NCI-H774 (cell line): ENCODE measurements at regions not wholly inside any gene's neighbourhood (a gene's known extent, or its start where the extent isn't known, plus 50 kb on each side); places are given as distances from the start of the nearest gene placed in this dataset.

Experiments
- DNase-seq: peaks from one replicate; lab custom pipeline; 2025; lab: John Stamatoyannopoulos, UW

DNA sequence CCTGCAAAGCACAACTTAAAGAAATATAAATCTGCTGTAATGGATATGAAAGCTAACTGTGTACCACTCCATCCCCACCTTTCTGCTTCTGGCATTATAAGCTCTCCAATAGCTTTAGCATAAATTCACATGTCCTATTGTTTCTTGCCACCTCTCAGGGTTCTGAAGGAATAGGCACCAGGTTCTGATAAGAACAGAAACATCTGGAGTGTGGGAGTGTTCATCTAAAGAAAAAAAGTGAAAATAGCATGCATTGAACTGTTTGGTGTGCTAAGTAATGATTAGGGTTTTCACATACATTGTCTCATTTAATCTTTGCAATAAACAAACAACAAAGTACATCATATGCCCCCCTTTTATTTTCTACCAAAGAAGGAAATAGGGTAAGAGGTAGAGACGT is 72.3 kb downstream of the FAM76B start:
- no peak for DNase-seq

DNA sequence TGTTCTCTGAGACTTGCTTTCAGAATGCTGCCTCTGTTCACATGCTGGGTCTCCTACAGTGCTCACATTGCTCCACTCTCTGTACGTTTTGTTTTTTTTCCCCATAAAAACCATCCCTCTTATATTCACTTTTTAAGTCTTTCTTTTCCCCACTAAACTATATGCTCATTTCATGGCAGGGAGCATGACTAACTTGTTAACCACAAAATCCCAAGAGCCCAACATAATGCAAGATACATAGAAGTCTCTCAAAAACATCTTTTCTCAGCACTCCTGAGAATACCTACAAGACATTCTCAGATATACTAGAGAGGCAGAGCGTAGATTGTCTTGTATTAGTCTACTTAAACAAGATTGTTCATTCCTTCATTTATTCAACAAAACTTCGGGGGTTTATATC is 73.3 kb downstream of the FAM76B start:
- DNase-seq: no peak

DNA sequence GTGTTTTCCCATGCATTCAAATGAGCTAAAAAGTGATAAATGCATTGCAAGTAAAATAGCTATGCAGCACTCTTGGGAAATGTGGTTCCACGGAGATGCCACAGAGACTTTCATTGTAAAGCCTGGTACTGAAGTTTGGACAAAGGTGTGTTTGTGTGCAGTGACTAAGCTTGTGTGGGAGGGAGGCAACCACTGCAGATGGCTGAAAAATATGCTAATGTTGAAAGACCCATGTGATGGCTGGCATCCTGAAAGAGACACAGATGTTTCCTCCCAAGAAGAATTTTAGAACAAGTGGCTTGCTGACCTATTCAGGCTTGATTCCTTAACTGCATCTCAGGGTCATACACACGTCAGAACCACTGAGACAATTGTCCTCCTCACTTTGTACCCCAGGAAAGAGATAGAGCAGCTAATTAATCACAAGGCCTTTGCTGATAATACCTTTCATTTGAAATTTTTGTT is 73.8 kb downstream of the FAM76B start:
- DNase-seq: no peak

DNA sequence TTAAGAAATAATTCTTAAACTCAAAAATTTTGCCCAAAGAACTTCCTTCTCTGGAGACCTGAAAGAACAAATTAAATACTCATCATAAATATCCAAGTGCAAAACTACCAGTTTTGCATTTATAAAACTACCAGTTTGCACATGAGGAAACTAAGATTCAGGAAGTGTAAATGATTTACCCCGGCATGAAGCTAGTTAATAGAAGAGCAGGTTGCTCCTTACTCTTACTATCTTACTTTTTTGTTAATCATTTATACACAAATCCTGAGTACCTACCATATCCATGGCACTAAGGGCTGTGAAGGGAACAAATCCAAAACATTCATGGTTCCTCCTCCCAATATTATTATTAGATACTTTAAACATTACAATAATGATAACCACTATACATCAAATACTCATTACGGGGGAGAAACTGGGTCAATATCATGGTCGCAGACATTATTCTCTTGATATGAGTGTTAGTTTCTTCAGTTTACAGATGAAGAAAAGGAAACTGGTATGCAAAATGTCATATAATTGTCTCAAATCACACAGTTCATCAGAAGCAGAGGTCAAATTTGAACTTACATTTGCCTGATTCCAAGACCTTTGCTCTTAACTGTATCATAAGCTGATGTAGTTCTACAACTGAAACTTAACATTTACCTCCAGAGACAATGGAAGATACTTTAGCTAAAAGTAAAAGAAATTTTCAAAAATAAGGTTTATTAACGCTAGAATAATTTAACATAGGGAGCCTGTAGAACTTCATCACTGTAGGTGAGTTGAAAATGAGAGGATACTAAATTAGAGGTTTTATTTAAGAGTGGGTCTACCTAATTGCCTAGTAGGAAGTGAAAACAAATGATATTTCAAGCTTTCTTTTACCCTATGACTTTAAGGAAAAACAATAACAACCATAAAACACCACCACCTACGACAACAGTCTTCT is 74.5 kb downstream of the FAM76B start:
- DNase-seq: no peak

DNA sequence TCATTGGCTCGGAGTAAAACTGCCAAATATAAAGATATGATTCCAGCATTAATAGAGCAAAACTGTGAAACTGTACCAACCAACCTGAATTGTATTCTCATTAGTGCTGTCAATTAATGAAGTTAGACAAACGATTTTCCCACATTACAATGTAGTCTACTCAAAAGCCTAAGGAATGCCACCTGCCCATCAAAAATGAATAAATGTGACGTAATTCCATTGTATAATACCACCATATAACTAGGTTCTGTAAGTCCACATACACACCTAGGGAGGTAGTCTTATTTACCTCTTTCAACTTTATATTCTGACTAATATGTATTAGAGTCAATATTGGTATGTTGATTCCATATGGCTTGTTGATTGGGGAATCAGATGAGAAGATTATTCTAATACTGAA is 76.2 kb downstream of the FAM76B start:
- no peak for DNase-seq

DNA sequence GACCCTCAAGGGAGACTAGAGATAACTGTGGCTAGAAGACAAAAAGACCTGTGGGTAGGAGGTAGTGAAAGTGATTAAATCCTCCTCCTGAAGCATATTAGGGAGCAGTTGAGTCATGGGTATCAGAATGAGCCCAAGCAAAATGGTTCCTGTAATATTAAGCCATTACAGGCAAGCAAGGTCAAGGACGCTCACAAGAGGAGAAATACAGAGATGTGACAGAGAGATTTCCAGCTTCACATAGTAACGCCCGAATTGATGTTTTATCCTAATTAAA is 77.7 kb downstream of the FAM76B start:
- DNase-seq: no peak

DNA sequence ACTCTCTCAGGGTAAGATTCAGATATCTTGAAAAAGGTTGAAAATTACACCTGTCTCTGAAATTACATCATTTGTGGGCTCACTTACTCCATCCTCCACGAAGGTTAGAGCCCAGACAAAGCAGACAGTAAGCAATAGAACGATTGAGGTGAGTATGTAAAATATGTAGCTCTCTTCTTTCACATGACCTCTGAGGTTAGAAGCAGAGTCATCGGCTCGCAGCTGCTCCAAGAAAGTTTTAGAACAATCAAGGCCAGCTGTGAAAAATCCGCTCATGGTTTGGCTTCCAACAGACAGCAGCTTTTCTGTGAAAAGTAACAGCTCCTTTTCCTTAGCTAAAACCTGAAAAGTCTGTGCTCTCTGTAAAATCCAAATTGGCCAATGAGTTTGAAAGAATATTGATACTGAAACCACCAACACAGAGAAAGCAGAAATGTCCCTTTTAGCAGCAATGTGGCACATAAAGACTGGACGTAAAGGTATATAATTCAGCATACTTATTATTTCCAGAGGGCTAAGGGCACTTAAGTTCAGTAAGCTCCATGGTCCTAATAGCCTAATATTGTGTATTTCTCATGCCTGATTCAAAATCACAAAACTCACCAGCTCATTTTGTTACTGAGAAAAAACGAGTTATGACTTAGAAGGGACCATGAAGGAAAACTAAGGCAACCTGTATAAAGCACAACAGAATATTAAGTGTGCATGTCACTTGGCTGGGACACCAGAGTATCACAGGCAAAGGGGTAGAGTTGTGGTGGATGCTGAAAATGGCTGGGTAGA is 78.2 kb downstream of the FAM76B start:
- no peak for DNase-seq

DNA sequence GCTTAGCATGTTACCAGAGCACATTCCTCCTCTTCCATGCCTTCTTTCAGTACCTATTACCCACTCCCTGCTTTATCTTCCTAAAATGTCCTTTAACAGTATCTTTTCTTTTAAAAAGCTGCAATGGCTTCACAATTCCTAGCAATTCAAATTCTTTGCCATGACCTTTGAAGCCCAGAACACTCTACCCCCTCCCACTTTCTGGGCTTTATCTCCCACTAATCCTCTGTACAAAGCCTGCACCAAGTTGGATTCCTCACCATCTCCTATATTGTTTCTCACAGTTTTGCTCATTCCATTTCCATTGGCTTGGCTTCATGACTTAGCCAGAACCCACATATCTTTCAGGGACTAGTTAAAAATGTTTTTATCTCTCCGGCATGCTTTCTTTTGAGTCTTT is 80.9 kb downstream of the FAM76B start:
- DNase-seq: no peak

DNA sequence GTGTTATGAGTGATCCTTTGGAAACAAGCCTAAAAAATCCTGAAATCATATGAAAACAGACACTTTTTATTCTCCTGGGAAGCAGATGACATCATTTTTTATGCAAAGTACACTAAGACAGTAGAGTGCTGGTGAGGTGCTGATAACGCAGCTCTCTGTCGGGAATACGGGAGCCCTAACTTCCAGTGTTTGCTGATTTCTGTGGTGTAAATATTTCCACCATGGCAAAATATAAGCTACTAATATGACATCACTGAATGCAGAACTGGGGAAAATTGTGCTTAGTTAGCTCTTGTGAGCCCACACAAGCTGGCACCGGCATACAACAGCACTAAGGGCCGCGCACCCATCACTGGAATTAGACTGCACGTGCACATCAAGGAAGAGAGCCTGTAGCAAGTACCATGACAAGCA is 82.6 kb downstream of the FAM76B start:
- no peak for DNase-seq

DNA sequence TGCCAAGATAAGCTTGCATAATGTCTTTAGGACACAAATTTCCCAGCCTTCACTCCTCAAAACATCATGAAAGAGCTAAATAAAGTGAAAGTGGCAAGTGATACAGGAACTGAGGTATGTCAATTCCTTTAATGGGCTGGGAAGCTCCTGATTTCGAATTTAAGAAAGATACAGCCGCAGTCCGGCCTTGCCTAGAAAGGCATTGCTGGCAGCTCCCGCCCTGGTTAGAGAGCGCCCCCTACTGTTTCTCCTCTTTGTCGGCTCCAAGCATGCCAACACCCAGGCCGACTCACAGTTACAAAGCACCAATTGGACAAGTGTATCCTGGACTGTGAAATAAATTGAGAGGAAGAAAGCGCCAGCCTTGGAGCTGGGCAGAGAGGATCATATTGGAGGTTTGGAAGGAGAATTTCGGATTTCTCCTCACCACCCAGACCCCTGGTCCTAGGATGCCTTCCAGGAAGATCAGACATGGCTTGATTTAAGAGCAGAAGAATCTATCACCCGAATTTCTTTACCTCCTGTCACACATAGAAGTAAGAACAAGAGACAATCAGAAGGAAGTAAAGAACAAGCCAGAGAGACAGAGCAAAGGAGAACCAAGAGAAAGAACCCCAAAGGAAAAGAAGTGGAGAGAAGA is 84.0 kb downstream of the FAM76B start:
- peak; percentile 71 for DNase-seq

DNA sequence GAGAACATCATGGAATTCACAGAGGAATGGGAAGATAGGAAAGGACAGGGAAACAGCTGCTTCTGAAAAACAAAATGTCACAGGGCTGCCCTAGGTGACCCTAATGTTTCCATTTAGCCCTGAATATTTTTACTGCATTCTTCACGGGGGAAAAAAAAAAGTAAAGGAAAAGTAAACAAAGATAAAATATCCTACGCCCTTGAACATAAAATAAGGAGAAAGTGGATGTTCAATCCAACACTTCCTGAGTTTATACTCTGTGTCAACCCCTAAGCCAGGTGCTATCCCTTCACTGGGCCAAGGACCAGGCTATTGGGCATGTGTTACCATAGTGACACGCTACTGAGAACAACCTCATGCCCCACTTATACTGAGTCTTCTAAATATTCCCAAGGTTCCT is 84.7 kb downstream of the FAM76B start:
- DNase-seq: no peak

DNA sequence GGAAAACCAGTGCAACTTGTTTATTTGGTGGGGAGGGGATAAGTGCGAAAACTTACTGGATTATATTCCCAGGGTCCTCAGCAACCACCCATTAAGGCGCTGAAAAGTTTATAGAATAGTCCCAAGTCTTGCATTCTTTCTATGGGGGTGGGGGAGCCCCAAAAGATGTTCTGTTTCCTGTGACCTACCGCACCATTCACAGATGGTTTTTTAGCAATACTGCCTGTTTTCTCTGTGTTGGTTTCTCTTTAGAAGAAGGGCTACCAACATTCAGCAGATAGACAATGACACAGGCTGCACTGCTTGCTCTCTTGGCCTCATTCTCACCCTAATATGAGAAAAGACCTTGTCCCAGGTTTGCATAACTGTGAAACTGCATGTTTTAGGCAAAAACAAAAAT is 86.5 kb downstream of the FAM76B start:
- DNase-seq: no peak

DNA sequence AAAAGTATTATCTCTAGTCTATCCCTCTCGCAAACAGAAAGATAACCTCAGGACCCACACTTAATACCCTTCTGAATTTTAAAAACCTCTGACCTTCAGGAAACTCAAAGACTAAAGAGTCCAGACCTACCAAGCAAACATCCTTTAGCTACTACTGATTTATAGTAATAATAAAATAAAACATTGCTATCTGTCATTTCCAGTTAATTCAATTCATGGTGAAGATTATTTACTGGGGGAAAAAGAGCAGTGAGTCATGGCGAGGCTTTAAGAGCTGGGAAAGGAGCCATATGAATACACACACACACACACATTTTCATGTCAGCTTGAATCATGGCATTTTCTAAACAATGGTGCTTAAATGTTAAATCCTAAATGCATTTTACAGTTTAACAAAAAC is 87.1 kb downstream of the FAM76B start:
- DNase-seq: no peak

DNA sequence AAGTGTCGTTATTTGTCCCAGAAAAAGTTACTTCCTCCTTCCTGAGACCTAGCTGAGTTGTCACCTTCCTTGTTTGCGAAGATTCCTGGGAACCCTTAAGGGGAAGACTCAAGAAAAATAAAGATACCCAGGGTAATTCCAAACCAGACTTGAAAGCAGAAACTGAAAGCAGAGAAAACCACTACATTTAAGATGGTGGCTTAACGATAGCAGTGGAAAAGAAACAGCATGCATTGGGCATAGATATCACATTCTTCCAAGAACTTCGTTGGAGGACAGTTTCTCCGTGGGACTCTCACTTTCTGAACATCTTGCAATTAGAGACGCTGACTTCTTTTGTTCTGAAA is 89.1 kb downstream of the FAM76B start:
- no peak for DNase-seq

DNA sequence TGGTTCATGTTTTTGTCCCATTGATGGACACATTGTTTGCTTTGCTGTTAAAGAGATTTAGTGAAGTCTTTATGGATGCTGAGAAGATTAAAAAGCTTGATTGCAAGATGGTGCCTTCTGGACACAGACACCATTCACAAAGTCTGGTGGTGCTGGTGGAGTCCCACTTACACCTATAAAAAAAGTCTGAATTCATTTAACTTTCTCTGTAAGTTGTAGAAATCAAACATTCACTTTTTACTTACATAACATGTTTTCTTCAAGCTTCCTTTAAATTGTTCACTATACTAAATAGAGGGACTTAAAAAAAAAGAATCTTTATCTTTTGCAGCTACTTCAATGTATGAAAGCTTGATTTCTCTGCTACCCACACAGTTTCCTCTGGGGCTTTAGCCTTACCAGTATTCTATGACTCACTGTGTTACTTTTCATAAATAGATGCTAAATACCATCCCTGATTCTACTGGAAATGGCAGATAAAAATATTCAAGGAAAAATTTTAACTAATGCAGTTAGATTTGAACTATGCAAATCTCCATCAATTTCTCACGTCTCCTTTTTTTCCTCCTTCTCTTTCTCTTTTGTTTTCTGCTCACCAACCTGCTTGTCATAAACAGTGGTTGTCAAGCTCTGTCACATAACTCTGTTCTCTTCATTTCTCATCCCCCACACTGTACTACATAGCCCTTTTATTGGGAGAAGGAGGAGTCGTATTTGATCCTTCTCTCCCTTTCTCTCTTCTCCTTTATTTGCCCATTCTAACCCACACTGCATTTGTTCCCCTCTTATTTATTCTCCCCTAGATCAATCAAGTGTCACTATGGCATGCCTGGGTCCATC is 89.7 kb downstream of the FAM76B start:
- no peak for DNase-seq

DNA sequence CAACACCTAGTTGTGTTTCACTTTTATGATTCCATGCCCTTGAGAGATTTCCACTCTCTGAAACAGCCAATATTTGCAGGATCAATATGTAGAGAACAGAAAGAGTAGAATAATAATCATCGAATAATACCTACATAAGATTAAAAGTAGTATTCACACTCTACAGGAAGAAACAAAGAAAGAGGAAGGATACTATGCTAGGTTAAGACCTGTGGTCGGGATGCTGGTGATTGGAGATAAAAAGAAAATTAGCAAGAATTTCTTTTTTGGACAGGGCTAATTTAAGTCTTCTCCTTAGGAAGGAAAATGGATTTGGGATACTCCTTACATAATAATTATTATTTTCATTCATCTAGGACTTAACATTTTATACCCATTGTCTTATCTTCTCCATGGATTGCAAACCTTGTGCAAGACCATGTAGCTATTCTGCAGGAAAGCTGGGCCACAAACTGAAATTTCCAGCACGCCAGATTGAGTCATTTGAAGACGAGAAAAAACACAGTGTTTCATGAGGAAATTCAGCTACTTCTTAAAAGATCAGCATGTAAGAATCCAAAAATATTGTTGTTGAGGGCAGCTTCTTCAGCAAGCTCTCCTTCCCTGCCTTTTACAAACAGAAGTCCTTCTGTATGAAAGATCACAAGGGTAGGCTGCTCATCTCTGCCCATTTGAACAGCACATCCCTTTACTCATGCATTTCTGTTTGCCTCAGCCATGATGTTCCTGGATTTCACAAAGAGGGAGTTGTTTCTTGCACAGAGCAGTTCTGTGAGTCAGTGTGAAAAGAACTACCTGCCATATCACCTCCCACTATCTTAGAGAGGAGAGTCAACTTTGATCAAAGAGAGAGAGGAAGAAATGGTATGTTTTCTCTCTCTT is 90.7 kb downstream of the FAM76B start:
- DNase-seq: no peak

DNA sequence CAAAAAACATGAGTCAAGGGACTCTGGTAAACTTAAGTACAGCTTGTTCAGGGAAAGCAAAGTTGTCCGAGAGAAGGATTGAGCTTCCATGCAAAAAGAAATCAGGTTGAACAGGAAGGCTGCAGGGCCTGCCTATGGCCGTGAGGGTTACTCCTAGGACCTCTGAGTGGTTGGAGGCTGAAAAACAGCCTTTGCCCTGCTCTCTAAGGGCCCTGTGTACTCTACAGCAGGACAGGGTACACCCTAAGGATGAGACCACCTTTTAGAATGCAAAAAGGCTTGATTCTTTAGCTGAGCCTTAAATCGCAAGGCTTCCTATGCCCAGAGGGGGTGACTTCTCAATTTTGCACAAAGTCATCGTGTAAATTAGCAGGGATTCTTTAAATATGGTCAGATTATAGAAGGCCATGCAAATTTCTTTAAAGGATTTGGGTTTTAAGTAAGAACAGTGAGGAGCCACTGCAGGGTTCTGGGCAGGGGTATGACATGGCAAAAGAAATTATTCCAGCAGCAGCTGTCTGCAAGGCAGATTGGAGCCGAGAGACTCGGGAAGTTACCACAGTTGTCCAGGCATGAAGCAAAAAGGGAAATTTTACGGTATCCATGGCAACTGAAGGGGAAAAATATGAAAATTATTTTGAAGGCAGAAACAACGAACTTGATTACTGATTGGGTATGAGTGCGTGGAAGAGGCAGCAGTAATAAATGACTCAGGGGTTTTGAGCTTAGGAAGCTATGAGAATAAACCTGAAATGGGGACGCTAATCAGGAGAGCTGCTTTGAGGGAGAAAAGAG is 91.8 kb downstream of the FAM76B start:
- DNase-seq: no peak

DNA sequence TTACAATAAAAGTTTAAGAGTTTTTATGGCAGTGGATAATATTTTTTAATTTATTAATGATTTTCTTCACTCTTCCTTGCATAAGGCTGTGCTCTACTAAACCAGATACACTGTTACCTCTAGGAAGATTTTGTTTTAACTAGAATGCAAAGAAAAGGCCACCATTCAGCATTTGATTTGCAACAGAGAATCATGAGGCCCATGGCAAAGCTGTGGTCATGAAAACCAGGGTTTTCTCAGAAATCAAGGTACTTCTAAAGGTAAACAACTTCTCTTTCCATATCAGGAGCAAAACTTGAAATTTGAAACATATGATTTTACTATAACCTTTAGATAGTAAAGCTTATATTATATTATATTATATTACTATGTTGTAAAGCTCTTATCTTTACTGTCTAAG is 94.4 kb downstream of the FAM76B start:
- DNase-seq: no peak

DNA sequence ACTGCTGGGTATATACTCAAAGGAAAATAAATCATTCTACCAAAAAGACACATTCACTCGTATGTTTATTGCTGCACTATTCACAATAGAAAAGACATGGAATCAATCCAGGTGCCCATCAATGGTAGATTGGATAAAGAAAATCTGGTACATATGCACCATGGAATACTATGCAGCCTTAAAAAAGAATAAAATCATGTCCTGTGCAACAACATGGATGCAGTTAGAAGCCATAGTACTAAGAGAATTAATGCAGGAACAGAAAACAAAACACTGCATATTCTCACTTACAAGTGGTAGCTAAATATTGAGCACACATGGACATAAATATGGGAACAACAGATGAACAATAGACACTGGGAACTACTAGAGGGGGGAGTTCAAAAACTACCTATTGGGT is 96.3 kb downstream of the FAM76B start:
- DNase-seq: no peak

DNA sequence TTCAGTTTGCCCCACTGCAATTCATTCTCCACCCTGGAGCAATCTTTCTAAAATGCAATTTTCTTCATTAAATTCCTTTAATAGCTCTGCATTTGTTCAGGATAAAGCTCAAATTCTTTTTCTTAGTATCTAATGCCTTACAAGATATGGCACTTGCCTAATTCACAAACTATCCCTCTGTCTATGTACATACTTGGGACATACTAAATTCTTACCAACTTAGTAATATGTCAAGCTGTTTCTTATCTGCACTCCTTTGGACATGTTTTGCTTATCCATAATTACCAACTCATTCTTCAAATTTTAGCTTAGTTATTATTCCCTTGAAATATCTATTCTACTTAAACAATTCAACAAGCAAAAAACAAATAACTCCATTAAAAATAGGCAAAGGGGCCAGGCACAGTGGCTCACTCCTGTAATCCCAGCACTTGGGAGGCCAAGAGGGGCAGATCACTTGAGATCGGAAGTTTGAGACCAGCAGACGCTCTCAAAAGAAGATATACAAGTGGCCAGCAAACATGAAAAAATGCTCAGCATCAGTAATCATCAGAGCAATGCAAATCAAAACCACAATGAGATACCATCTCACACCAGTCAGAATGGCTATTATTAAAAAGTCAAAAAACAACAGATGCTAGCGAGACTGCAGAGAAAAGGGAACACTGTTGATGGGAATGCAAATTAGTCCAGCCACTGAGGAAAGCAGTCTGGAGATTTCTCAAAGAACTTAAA is 96.9 kb downstream of the FAM76B start:
- DNase-seq: no peak
